ENCODE measurements at regions not wholly inside any gene's neighbourhood (a gene's known extent, or its start where the extent isn't known, plus 50 kb on each side); places are given as distances from the start of the nearest gene placed in this dataset.

GRCh38 chr10:108250936-108251620, 1086.6 kb upstream of the SORCS1 start:
- H3K27ac ChIP-seq: no peak overlapping the region
- H3K4me1 ChIP-seq: no peaks in the 10 kb centered on the region
- no peak for TF ChIP-seq POLR2A (IDR thresholded peaks at IDR 0.05)
- TF ChIP-seq CTCF (IDR thresholded peaks at IDR 0.05): no peak
- no peak for TF ChIP-seq EP300 (IDR thresholded peaks at IDR 0.05)
- TF ChIP-seq POLR2AphosphoS5 (IDR thresholded peaks at IDR 0.05): no peak
- H3K4me3 ChIP-seq: no peak overlapping the region
- 57 to 88% methylated on average over 4 of the region's 4 CpGs for WGBS, 2 donors
- H3K27me3 ChIP-seq: no peaks in the 10 kb centered on the region
- intact Hi-C loops (cut with DNase I): no loop called here
- H3K36me3 ChIP-seq: no peaks in the 10 kb centered on the region
- H3K9me3 ChIP-seq: no peaks in the 10 kb centered on the region
- DNase-seq: no peak

GRCh38 chr10:108249940-108250339, 1085.4 kb upstream of the SORCS1 start:
- WGBS, 2 donors: 81% methylated on average over 3 of the region's 3 CpGs
- Histone ChIP-seq H3K9me3 (no peaks in the 10 kb centered on the region), H3K36me3 (no peaks in the 10 kb centered on the region), H3K27me3 (no peaks in the 10 kb centered on the region), H3K27ac (no peak overlapping the region), H3K4me3 (no peak overlapping the region), H3K4me1 (no peaks in the 10 kb centered on the region)
- no peak for DNase-seq
- TF ChIP-seq POLR2A (IDR thresholded peaks at IDR 0.05) (no peak), EP300 (IDR thresholded peaks at IDR 0.05) (no peak), CTCF (IDR thresholded peaks at IDR 0.05) (no peak), POLR2AphosphoS5 (IDR thresholded peaks at IDR 0.05) (no peak)
- intact Hi-C loops (cut with DNase I): no loop called here

- no peaks in the 10 kb centered on the region for H3K9me3 ChIP-seq
- no peaks in the 10 kb centered on the region for H3K4me1 ChIP-seq
- WGBS, 2 donors: 88 to 90% methylated on average over 9 of the region's 9 CpGs
- H3K27me3 ChIP-seq: no peaks in the 10 kb centered on the region
- DNase-seq: no peak
- no peak overlapping the region for H3K27ac ChIP-seq
- no peak overlapping the region for H3K4me3 ChIP-seq
- no peaks in the 10 kb centered on the region for H3K36me3 ChIP-seq
- TF ChIP-seq CTCF (IDR thresholded peaks at IDR 0.05): no peak
- no peak for TF ChIP-seq POLR2A (IDR thresholded peaks at IDR 0.05)
- TF ChIP-seq EP300 (IDR thresholded peaks at IDR 0.05): no peak
- no peak for TF ChIP-seq POLR2AphosphoS5 (IDR thresholded peaks at IDR 0.05)
- intact Hi-C loops (cut with DNase I): no loop called here
Observed at GRCh38 chr10:108244443-108245228, 1080.1 kb upstream of the SORCS1 start.

- no peak overlapping the region for H3K27ac ChIP-seq
- WGBS, 2 donors: 86 to 93% methylated on average over 1 of the region's 1 CpG
- no peak overlapping the region for H3K4me3 ChIP-seq
- intact Hi-C loops (cut with DNase I): no loop called here
- no peaks in the 10 kb centered on the region for H3K36me3 ChIP-seq
- TF ChIP-seq POLR2AphosphoS5 (IDR thresholded peaks at IDR 0.05) (no peak), EP300 (IDR thresholded peaks at IDR 0.05) (no peak), CTCF (IDR thresholded peaks at IDR 0.05) (no peak), POLR2A (IDR thresholded peaks at IDR 0.05) (no peak)
- H3K4me1 ChIP-seq: no peaks in the 10 kb centered on the region
- no peak for DNase-seq
- H3K9me3 ChIP-seq: no peaks in the 10 kb centered on the region
- H3K27me3 ChIP-seq: no peaks in the 10 kb centered on the region
Observed at GRCh38 chr10:108241166-108241565, 1076.7 kb upstream of the SORCS1 start.
